ENCODE measurements at regions not wholly inside any gene's neighbourhood (a gene's known extent, or its start where the extent isn't known, plus 50 kb on each side); places are given as distances from the start of the nearest gene placed in this dataset.

GRCh38 chr12:89901319-89901718, 192.7 kb upstream of the ATP2B1 start:
- TF ChIP-seq GATA2 (IDR thresholded peaks at IDR 0.05; ENCODE audit: low read depth, low read length), result no peak
- TF ChIP-seq GATA3 (IDR thresholded peaks at IDR 0.05; ENCODE audit: low read depth, low read length), result no peak

All from SH-SY5Y (cell line).